H1 (cell line): ENCODE measurements at regions not wholly inside any gene's neighbourhood (a gene's known extent, or its start where the extent isn't known, plus 50 kb on each side); places are given as distances from the start of the nearest gene placed in this dataset.

Source experiments
- CTCF ChIA-PET: fragments of 300-600 bp; sonication (Branson Sonifier 250); formaldehyde crosslinking; loops from one replicate; lab custom pipeline; 2021; ENCODE audit not compliant: partially characterized antibody; lab: Charles Lee
- POLR2A ChIA-PET: fragments of 300-600 bp; sonication (Branson Sonifier 250); formaldehyde crosslinking; loops from one replicate; lab custom pipeline; 2021; ENCODE audit warnings: inconsistent platforms; ENCODE audit not compliant: partially characterized antibody; lab: Charles Lee
- DNase-seq, 2 experiments: peaks; one replicate each; pipeline versions ENCODE4 v3.0.0 to v3.0.0-alpha.2; 2010 to 2022; ENCODE audit warnings: low spot score in 2 of 2, low read depth in 1 of 2, mixed read lengths in 1 of 2
- FAIRE-seq: peaks from 2 replicates; lab custom pipeline; 2011; peaks lifted over from hg19 to GRCh38; lab: Jason Lieb, UNC
- H2AFZ ChIP-seq: 2 replicates; pipeline ENCODE4 v1.8.1; 2012; ENCODE audit warnings: low read length, inconsistent platforms
- H2AK5ac ChIP-seq: 2 replicates; pipeline ENCODE4 v1.6.1; 2013; ENCODE audit warnings: low read depth, low read length
- H2BK120ac ChIP-seq: replicated peaks from 2 replicates; pipeline ENCODE3; 2013; ENCODE audit warnings: low read depth, low read length, inconsistent platforms
- H2BK12ac ChIP-seq: 2 replicates; pipeline ENCODE4 v1.6.1; 2013; ENCODE audit warnings: low read depth, low read length
- H2BK15ac ChIP-seq: 2 replicates; pipeline ENCODE4 v1.6.1; 2013; ENCODE audit warnings: low read length
- H2BK20ac ChIP-seq: 2 replicates; pipeline ENCODE4 v1.6.1; 2013; ENCODE audit warnings: low read length
- H2BK5ac ChIP-seq: 2 replicates; pipeline ENCODE4 v1.6.1; 2013; ENCODE audit warnings: low read depth, low read length
- H3K14ac ChIP-seq: 2 replicates; pipeline ENCODE4 v1.6.1; 2013; ENCODE audit warnings: inconsistent platforms; ENCODE audit not compliant: insufficient read length
- H3K18ac ChIP-seq: 2 replicates; pipeline ENCODE4 v1.6.1; 2013; ENCODE audit warnings: low read length; ENCODE audit errors: extremely low read depth
- H3K23ac ChIP-seq: 2 replicates; pipeline ENCODE4 v1.6.1; 2013; ENCODE audit warnings: inconsistent platforms; ENCODE audit not compliant: insufficient read length
- H3K23me2 ChIP-seq: 2 replicates; pipeline ENCODE4 v1.6.1; 2013; ENCODE audit warnings: low read depth, low read length
- H3K27ac ChIP-seq: 2 replicates; pipeline ENCODE4 v1.6.1; 2011; ENCODE audit warnings: low read depth, low read length, inconsistent platforms
- H3K27me3 ChIP-seq, 4 experiments: replicated peaks in 1 of 4; 1 replicate in 1 of 4; 2 replicates in 3 of 4; pipeline versions ENCODE4 v1.6.1 to v1.8.1; 2011 to 2013; ENCODE audit warnings: low read length in 3 of 4, mild to moderate bottlenecking in 3 of 4, inconsistent platforms in 2 of 4, mixed read lengths in 2 of 4, moderate library complexity in 1 of 4; ENCODE audit not compliant: control insufficient read depth in 3 of 4, insufficient read depth in 3 of 4; ENCODE audit errors: extremely low read depth in 1 of 4
- H3K36me3 ChIP-seq, 4 experiments: 2 replicates each; pipeline versions ENCODE4 v1.6.1 to v1.8.1; 2011 to 2013; ENCODE audit warnings: mild to moderate bottlenecking in 4 of 4, low read length in 3 of 4, moderate library complexity in 2 of 4, control low read depth in 1 of 4, inconsistent platforms in 1 of 4; ENCODE audit not compliant: insufficient read depth in 4 of 4, control insufficient read depth in 2 of 4
- H3K4ac ChIP-seq: replicated peaks from 2 replicates; pipeline ENCODE3; 2013; ENCODE audit warnings: low read length, low read depth, mixed read lengths, inconsistent platforms; ENCODE audit not compliant: insufficient read length
- H3K4me1 ChIP-seq, 4 experiments: replicated peaks in 1 of 4; 1 replicate in 1 of 4; 2 replicates in 3 of 4; pipeline versions ENCODE4 v1.6.1 to v1.8.1; 2011 to 2013; ENCODE audit warnings: low read length in 3 of 4, inconsistent platforms in 2 of 4, mixed read lengths in 1 of 4; ENCODE audit not compliant: insufficient read depth in 4 of 4, control insufficient read depth in 3 of 4
- H3K4me2 ChIP-seq, 2 experiments: 2 replicates each; pipeline versions ENCODE4 v1.6.1 to v1.8.1; 2011 to 2013; ENCODE audit warnings: low read depth in 2 of 2, low read length in 2 of 2, control low read depth in 1 of 2, inconsistent platforms in 1 of 2, mild to moderate bottlenecking in 1 of 2; ENCODE audit not compliant: insufficient read depth in 1 of 2
- H3K4me3 ChIP-seq, 4 experiments: fragments of 200-600, 300-600 bp in 1 of 4; sonication (generic), shearing (Covaris generic), sonication (Bioruptor Twin) in 1 of 4; 2 replicates each; pipeline versions ENCODE4 v1.5.1 to v1.8.1; 2011 to 2016; ENCODE audit warnings: low read length in 4 of 4, low read depth in 3 of 4, control low read depth in 2 of 4, inconsistent platforms in 2 of 4, mild to moderate bottlenecking in 2 of 4, mixed read lengths in 1 of 4, moderate library complexity in 1 of 4; ENCODE audit not compliant: insufficient read depth in 2 of 4; ENCODE audit errors: extremely low read depth in 1 of 4
- H3K56ac ChIP-seq: replicated peaks from 2 replicates; pipeline ENCODE3; 2013; ENCODE audit warnings: low read depth, mild to moderate bottlenecking, mixed read lengths, low read length, inconsistent platforms; ENCODE audit not compliant: insufficient read length
- H3K79me1 ChIP-seq: 2 replicates; pipeline ENCODE4 v1.6.1; 2013; ENCODE audit warnings: low read depth, low read length, control low read depth
- H3K79me2 ChIP-seq, 2 experiments: 2 replicates each; pipeline versions ENCODE4 v1.6.1 to v1.8.1; 2012 to 2013; ENCODE audit warnings: low read length in 2 of 2, mild to moderate bottlenecking in 2 of 2, inconsistent platforms in 1 of 2; ENCODE audit not compliant: insufficient read depth in 2 of 2, control insufficient read depth in 1 of 2
- H3K9ac ChIP-seq, 4 experiments: replicated peaks in 1 of 4; 1 replicate in 1 of 4; 2 replicates in 3 of 4; pipeline versions ENCODE4 v1.6.1 to v1.8.1; 2011 to 2013; ENCODE audit warnings: low read depth in 3 of 4, low read length in 3 of 4, control low read depth in 2 of 4, mild to moderate bottlenecking in 2 of 4, moderate library complexity in 2 of 4, inconsistent platforms in 1 of 4; ENCODE audit errors: extremely low read depth in 1 of 4
- H3K9me3 ChIP-seq, 2 experiments: 2 replicates each; pipeline versions ENCODE4 v1.6.1 to v1.8.1; 2012 to 2013; ENCODE audit warnings: mild to moderate bottlenecking in 2 of 2, moderate library complexity in 2 of 2, control low read depth in 1 of 2, inconsistent platforms in 1 of 2, low read depth in 1 of 2, low read length in 1 of 2, mixed read lengths in 1 of 2; ENCODE audit not compliant: insufficient read depth in 2 of 2
- H4K20me1 ChIP-seq, 2 experiments: replicated peaks in 1 of 2; 2 replicates each; pipeline versions ENCODE3 to v1.8.1; 2011 to 2013; ENCODE audit warnings: inconsistent platforms in 2 of 2, low read length in 2 of 2, mild to moderate bottlenecking in 1 of 2; ENCODE audit not compliant: insufficient read depth in 2 of 2, control insufficient read depth in 1 of 2
- H4K5ac ChIP-seq: 2 replicates; pipeline ENCODE4 v1.6.1; 2013; ENCODE audit warnings: low read length, low read depth, mixed read lengths, inconsistent platforms; ENCODE audit not compliant: insufficient read length
- H4K8ac ChIP-seq: 2 replicates; pipeline ENCODE4 v1.8.0; 2013; ENCODE audit warnings: mild to moderate bottlenecking, moderate library complexity, low read length, inconsistent platforms; ENCODE audit not compliant: insufficient read depth; ENCODE audit errors: extremely low read depth
- H4K91ac ChIP-seq: replicated peaks from 2 replicates; pipeline ENCODE3; 2013; ENCODE audit warnings: low read length, mixed read lengths, inconsistent platforms; ENCODE audit not compliant: insufficient read length
- BRCA1 ChIP-seq: IDR thresholded peaks from 2 replicates; pipeline ENCODE4 v1.6.1; 2012; ENCODE audit warnings: low read depth, low read length, improper control_type of control experiment
- CREB1 ChIP-seq: IDR thresholded peaks from 2 replicates; pipeline ENCODE4 v1.6.1; 2012; ENCODE audit warnings: inconsistent platforms
- EP300 ChIP-seq, 2 experiments: IDR thresholded peaks; 1 replicate in 1 of 2; 2 replicates in 1 of 2; pipeline ENCODE4 v1.6.1; 2011 to 2012; ENCODE audit warnings: low read depth in 2 of 2, low read length in 2 of 2, mild to moderate bottlenecking in 2 of 2, borderline replicate concordance in 1 of 2, inconsistent platforms in 1 of 2, moderate library complexity in 1 of 2
- JUN ChIP-seq: IDR thresholded peaks from 2 replicates; pipeline ENCODE4 v1.6.1; 2011; ENCODE audit warnings: low read depth, mild to moderate bottlenecking, improper control_type of control experiment, low read length
- KDM1A ChIP-seq: fragments of 200-600, 300-600 bp; sonication (generic); IDR thresholded peaks from 2 replicates; pipeline ENCODE4 v1.7.1; 2016; ENCODE audit warnings: mild to moderate bottlenecking, low read length, borderline replicate concordance
- PHF8 ChIP-seq: fragments of 200-600 bp; sonication (generic); conservative IDR thresholded peaks from 2 replicates; pipeline ENCODE4 v1.7.1; 2012; ENCODE audit warnings: low read depth, mild to moderate bottlenecking, inconsistent platforms, low read length, moderate library complexity
- SIN3A ChIP-seq, 2 experiments: IDR thresholded peaks in 1 of 2; conservative IDR thresholded peaks in 1 of 2; 2 replicates each; pipeline ENCODE4 v1.6.1; 2011 to 2012; ENCODE audit warnings: low read length in 2 of 2, improper control_type of control experiment in 1 of 2, low read depth in 1 of 2, mild to moderate bottlenecking in 1 of 2
- SIRT6 ChIP-seq: IDR thresholded peaks from one replicate; pipeline ENCODE4 v1.7.1; 2012; ENCODE audit warnings: low read length, inconsistent platforms
- SUZ12 ChIP-seq: fragments of 200-600 bp; sonication (generic); IDR thresholded peaks from 2 replicates; pipeline ENCODE4 v1.6.1; 2012; ENCODE audit warnings: mild to moderate bottlenecking, inconsistent platforms, low read length, moderate library complexity, mixed read lengths
- YY1 ChIP-seq: IDR thresholded peaks from 2 replicates; pipeline ENCODE4 v1.6.1; 2011; ENCODE audit warnings: low read depth, mild to moderate bottlenecking, low read length
- WGBS, 2 experiments: shearing (Covaris generic) in 1 of 2; methylation state at CpG; one replicate each; pipeline versions ENCODE4 v1.1.6 to v1.1.7; 2013 to 2015; ENCODE audit warnings: low lambda C conversion rate in 2 of 2, mixed read lengths in 2 of 2, inconsistent platforms in 1 of 2, low coverage in 1 of 2, missing lambda C conversion rate in 1 of 2; ENCODE audit not compliant: insufficient replicate concordance in 2 of 2, insufficient coverage in 1 of 2, insufficient read length in 1 of 2; ENCODE audit errors: extremely low coverage in 1 of 2, missing lambda C conversion rate in 1 of 2; 5-methylcytosine and 5-hydroxymethylcytosine counted together
- TF ChIP-seq, protein P1 (sequence below): IDR thresholded peaks from 2 replicates; pipeline ENCODE4 v1.6.1; 2012; ENCODE audit warnings: inconsistent platforms

DNA sequence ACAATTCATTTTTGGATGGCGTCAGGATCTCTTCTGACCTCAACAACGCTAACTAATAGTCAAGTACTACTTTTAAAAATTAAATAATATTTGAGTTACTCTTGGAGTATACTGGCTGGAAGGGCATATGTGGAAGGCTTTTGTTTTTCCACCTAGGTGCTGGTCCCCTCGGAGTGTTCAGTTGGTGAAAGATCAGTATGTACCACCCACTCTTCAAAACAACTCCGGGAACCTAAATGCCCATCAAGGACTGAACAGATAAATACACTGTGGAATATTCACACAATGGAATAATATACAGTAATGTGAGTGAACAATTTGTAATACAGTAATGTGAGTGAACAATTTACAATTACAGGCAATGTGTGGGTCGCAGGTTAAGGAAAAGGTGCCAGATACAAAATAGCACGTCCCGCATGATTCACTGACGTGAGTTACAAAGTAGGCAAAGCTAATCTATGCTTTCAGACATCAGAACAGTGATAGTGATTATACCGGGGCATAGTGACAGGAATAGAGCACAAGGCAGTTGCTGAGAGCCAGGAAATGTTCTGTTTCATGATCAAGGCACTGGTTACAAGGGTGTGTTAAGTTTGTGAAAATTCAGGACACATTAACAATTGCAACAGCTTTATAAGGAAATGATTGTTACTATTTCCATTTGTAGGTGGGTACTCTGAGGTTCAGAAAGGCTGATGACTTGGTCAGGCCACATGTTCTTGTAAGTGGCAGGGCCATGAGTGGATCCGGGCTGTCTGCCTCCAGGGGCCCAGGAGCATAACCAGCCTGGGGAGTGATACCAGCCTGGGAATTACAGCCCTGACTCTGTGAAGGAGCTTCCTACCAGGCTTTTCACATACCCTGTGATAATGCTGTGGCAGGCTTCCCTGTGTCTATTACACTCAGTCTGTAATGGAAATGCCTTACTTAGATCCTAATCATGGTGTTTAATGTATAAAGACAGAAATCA, 59.3 kb upstream of the ABCD3 start:
- H3K36me3 ChIP-seq = no peaks in the 10 kb centered on the region
- no peaks in the 10 kb centered on the region for H3K27me3 ChIP-seq
- H3K9ac ChIP-seq = no peak overlapping the region
- no peaks in the 10 kb centered on the region for H3K79me2 ChIP-seq
- H3K14ac ChIP-seq = no peak overlapping the region
- H4K20me1 ChIP-seq = no peaks in the 10 kb centered on the region
- no peak overlapping the region for H3K23ac ChIP-seq
- H2AFZ ChIP-seq = 0 out of 2 replicates have a peak overlapping the region, but pooled peaks have one; percentile 7
- no peak overlapping the region for H3K18ac ChIP-seq
- H2BK15ac ChIP-seq = no peak overlapping the region
- peaks cover 0 to 9% of the 10 kb centered on the region in 2 experiments; a peak in 2 of 4 replicates for H3K9me3 ChIP-seq
- no peak overlapping the region for H3K27ac ChIP-seq
- H4K8ac ChIP-seq = no peak overlapping the region
- no peak overlapping the region for H2AK5ac ChIP-seq
- no peak overlapping the region for H3K4me3 ChIP-seq
- H2BK5ac ChIP-seq = no peak overlapping the region
- FAIRE-seq (no peak), DNase-seq (no peak)
- H3K79me1 ChIP-seq = no peaks in the 10 kb centered on the region
- H2BK20ac ChIP-seq = no peak overlapping the region
- H4K91ac ChIP-seq = no peak overlapping the region
- H2BK120ac ChIP-seq = no peak overlapping the region
- H3K23me2 ChIP-seq = no peaks in the 10 kb centered on the region
- no peak overlapping the region for H4K5ac ChIP-seq
- H3K4me2 ChIP-seq = no peak overlapping the region
- H3K56ac ChIP-seq = no peak overlapping the region
- POLR2A ChIA-PET = no interaction called here
- no peaks in the 10 kb centered on the region for H3K4me1 ChIP-seq
- CTCF ChIA-PET = interaction anchor here (3.2 kb wide), 1 partner anchor 23 kb away, joined by 11 read pairs; no protein-coding TSS in a partner anchor
- no peak overlapping the region for H3K4ac ChIP-seq
- WGBS, 2 experiments = 93% methylated on average over 10 of the region's 10 CpGs; no CpG with 5 or more reads in 1 of the 2 experiments
- H2BK12ac ChIP-seq = no peak overlapping the region
- no peak for TF ChIP-seq SIRT6
- no peak for TF ChIP-seq SUZ12
- TF ChIP-seq YY1 = no peak
- no peak for TF ChIP-seq PHF8
- no peak for TF ChIP-seq CREB1
- TF ChIP-seq, protein P1, sequence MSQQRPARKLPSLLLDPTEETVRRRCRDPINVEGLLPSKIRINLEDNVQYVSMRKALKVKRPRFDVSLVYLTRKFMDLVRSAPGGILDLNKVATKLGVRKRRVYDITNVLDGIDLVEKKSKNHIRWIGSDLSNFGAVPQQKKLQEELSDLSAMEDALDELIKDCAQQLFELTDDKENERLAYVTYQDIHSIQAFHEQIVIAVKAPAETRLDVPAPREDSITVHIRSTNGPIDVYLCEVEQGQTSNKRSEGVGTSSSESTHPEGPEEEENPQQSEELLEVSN = no peak
- no peak for TF ChIP-seq BRCA1
- TF ChIP-seq SIN3A (conservative IDR thresholded peaks at IDR 0.05 in 1 of 2, IDR thresholded peaks at IDR 0.05 in 1 of 2; ENCODE audit: low read depth in 1 of 2, low read length in 2 of 2) = no peak
- TF ChIP-seq KDM1A = no peak
- no peak for TF ChIP-seq JUN
- TF ChIP-seq EP300 (IDR thresholded peaks at IDR 0.05; ENCODE audit: borderline replicate concordance in 1 of 2, low read depth in 2 of 2, low read length in 2 of 2) = no peak
